ENCODE measurements at regions not wholly inside any gene's neighbourhood (a gene's known extent, or its start where the extent isn't known, plus 50 kb on each side); places are given as distances from the start of the nearest gene placed in this dataset.

DNA sequence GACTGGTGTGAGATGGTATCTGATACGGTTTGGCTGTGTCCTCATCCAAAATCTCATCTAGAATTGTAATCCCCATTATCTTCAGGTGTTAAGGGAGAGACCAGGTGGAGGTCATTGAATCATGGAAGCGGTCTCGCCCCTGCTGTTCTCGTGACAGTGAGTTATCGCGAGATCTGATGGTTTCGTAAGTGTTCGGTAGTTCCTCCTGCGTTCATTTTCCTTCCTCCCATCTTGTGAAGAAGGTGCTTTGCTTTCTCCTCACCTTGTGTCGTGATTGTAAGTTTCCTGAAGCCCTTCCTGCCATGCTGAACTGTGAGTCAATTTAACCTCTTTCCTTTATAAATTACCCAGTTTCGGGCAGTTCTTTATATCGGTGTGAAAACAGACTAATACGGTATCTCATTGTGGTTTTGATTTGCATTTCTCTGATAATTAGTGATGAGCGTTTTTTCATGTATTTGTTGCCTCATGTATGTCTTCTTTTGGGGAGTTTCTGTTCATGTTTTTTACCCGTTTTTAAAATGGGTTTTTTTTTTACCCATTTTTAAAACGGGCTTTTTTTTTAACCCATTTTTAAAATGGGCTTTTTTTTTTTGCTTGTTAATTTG lies 102.8 kb upstream of the SLC10A2 start:
- no peak overlapping the region for H3K27ac ChIP-seq (ENCODE audit: low read depth, low read length)
- no peaks in the 10 kb centered on the region for H3K4me1 ChIP-seq (ENCODE audit: control insufficient read depth, low read length)
- H3K79me2 ChIP-seq (ENCODE audit: control insufficient read depth, low read length) = no peaks in the 10 kb centered on the region
- H3K9me2 ChIP-seq (replicated peaks; ENCODE audit: control insufficient read depth, low read length) = no peaks in the 10 kb centered on the region
- TF ChIP-seq CTCF (IDR thresholded peaks at IDR 0.05; ENCODE audit: low read depth, low read length, poor library complexity, severe bottlenecking) (no peak), EZH2phosphoT487 (IDR thresholded peaks at IDR 0.05; ENCODE audit: borderline replicate concordance, low read length) (no peak)
- no peaks in the 10 kb centered on the region for H3K27me3 ChIP-seq (ENCODE audit: control insufficient read depth, low read length)
- no peak overlapping the region for H3K4me3 ChIP-seq (ENCODE audit: low read length)
- no peak overlapping the region for H3K4me2 ChIP-seq (ENCODE audit: low read length)
- peaks cover 8% of the 10 kb centered on the region; the same call in 1 of the 2 replicates for H3K9me3 ChIP-seq (ENCODE audit: control insufficient read depth, insufficient read depth, low read length)
- H4K20me1 ChIP-seq (ENCODE audit: control insufficient read depth, insufficient read depth, low read depth, low read length) = no peaks in the 10 kb centered on the region
- H3K36me3 ChIP-seq (ENCODE audit: control insufficient read depth, low read length) = no peaks in the 10 kb centered on the region
- no peaks in the 10 kb centered on the region for H3F3A ChIP-seq (ENCODE audit: control insufficient read depth, insufficient read depth)

GRCh38 chr13:103164251-103164650 lies 98.0 kb upstream of the SLC10A2 start:
- H3K4me3 ChIP-seq (ENCODE audit: low read length) = no peak overlapping the region
- no peaks in the 10 kb centered on the region for H4K20me1 ChIP-seq (ENCODE audit: control insufficient read depth, insufficient read depth, low read depth, low read length)
- H3K9me3 ChIP-seq (ENCODE audit: control insufficient read depth, insufficient read depth, low read length) = peaks cover 15% of the 10 kb centered on the region; the same call in 1 of the 2 replicates
- H3K36me3 ChIP-seq (ENCODE audit: control insufficient read depth, low read length) = no peaks in the 10 kb centered on the region
- no peaks in the 10 kb centered on the region for H3K4me1 ChIP-seq (ENCODE audit: control insufficient read depth, low read length)
- TF ChIP-seq EZH2phosphoT487 (IDR thresholded peaks at IDR 0.05; ENCODE audit: borderline replicate concordance, low read length) = no peak
- H3K27me3 ChIP-seq (ENCODE audit: control insufficient read depth, low read length) = no peaks in the 10 kb centered on the region
- no peak overlapping the region for H3K4me2 ChIP-seq (ENCODE audit: low read length)
- no peak overlapping the region for H3K27ac ChIP-seq (ENCODE audit: low read depth, low read length)
- H3K9me2 ChIP-seq (replicated peaks; ENCODE audit: control insufficient read depth, low read length) = no peaks in the 10 kb centered on the region
- no peaks in the 10 kb centered on the region for H3F3A ChIP-seq (ENCODE audit: control insufficient read depth, insufficient read depth)
- H3K79me2 ChIP-seq (ENCODE audit: control insufficient read depth, low read length) = no peaks in the 10 kb centered on the region

- no peak overlapping the region for H3K27ac ChIP-seq (ENCODE audit: low read depth, low read length)
- H3K4me3 ChIP-seq (ENCODE audit: low read length) = no peak overlapping the region
- no peaks in the 10 kb centered on the region for H3K36me3 ChIP-seq (ENCODE audit: control insufficient read depth, low read length)
- peaks cover 7% of the 10 kb centered on the region; the same call in 1 of the 2 replicates for H3K9me3 ChIP-seq (ENCODE audit: control insufficient read depth, insufficient read depth, low read length)
- no peaks in the 10 kb centered on the region for H3F3A ChIP-seq (ENCODE audit: control insufficient read depth, insufficient read depth)
- no peaks in the 10 kb centered on the region for H3K9me2 ChIP-seq (replicated peaks; ENCODE audit: control insufficient read depth, low read length)
- H3K27me3 ChIP-seq (ENCODE audit: control insufficient read depth, low read length) = no peaks in the 10 kb centered on the region
- TF ChIP-seq CTCF (IDR thresholded peaks at IDR 0.05; ENCODE audit: low read depth, low read length, poor library complexity, severe bottlenecking) (no peak), EZH2phosphoT487 (IDR thresholded peaks at IDR 0.05; ENCODE audit: borderline replicate concordance, low read length) (no peak)
- H3K4me2 ChIP-seq (ENCODE audit: low read length) = no peak overlapping the region
- no peaks in the 10 kb centered on the region for H4K20me1 ChIP-seq (ENCODE audit: control insufficient read depth, insufficient read depth, low read depth, low read length)
- no peaks in the 10 kb centered on the region for H3K79me2 ChIP-seq (ENCODE audit: control insufficient read depth, low read length)
- no peaks in the 10 kb centered on the region for H3K4me1 ChIP-seq (ENCODE audit: control insufficient read depth, low read length)
Measured at GRCh38 chr13:103161476-103161875, 95.3 kb upstream of the SLC10A2 start.

DNA sequence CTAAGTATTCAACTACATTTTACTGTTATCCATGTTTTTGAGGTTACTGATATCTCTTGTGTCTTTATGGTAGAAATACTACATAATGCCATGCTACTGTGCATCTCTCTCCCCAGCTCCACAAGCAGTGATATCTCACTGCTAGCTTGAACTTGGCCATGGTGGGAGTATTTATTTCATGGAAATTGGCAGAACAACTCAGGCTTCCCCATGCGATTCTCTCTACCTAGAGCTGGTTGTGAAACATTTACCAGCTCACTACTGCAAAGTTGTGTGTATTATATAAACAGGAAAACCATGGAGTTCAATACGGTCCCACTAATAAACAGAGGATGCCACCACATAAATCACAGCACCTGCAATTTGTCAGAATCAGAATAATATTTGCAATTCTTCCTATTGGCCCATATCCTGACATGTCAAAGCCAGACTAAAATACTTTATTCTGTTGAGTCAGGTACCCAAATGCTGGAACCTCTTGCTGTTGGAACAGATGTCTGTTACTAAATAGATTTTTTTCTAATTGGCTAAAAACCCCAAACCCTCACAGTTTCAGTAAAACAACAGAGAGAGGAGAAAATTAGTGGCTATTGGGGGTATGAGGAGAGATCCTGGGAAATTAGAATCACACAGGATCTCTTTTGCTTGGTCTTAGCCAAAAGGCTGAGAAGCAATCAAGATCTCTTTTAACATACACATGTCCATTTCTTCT lies 91.4 kb upstream of the SLC10A2 start:
- no peak overlapping the region for H3K4me2 ChIP-seq (ENCODE audit: low read length)
- H3K9me3 ChIP-seq (ENCODE audit: control insufficient read depth, insufficient read depth, low read length) = peaks cover 7% of the 10 kb centered on the region; the same call in 1 of the 2 replicates
- H3K36me3 ChIP-seq (ENCODE audit: control insufficient read depth, low read length) = no peaks in the 10 kb centered on the region
- no peaks in the 10 kb centered on the region for H3K9me2 ChIP-seq (replicated peaks; ENCODE audit: control insufficient read depth, low read length)
- TF ChIP-seq EZH2phosphoT487 (IDR thresholded peaks at IDR 0.05; ENCODE audit: borderline replicate concordance, low read length) = no peak
- H3K4me1 ChIP-seq (ENCODE audit: control insufficient read depth, low read length) = no peaks in the 10 kb centered on the region
- no peak overlapping the region for H3K27ac ChIP-seq (ENCODE audit: low read depth, low read length)
- H3K79me2 ChIP-seq (ENCODE audit: control insufficient read depth, low read length) = no peaks in the 10 kb centered on the region
- no peak overlapping the region for H3K4me3 ChIP-seq (ENCODE audit: low read length)
- H3K27me3 ChIP-seq (ENCODE audit: control insufficient read depth, low read length) = no peaks in the 10 kb centered on the region
- H4K20me1 ChIP-seq (ENCODE audit: control insufficient read depth, insufficient read depth, low read depth, low read length) = no peaks in the 10 kb centered on the region
- no peaks in the 10 kb centered on the region for H3F3A ChIP-seq (ENCODE audit: control insufficient read depth, insufficient read depth)
